DND-41 (cell line): ENCODE measurements at regions not wholly inside any gene's neighbourhood (a gene's known extent, or its start where the extent isn't known, plus 50 kb on each side); places are given as distances from the start of the nearest gene placed in this dataset.

Source experiments
- CTCF ChIP-seq: IDR thresholded peaks from 2 replicates; pipeline ENCODE4 v1.5.1; 2012; ENCODE audit warnings: borderline replicate concordance, low read length, moderate library complexity, mild to moderate bottlenecking; ENCODE audit not compliant: poor library complexity, severe bottlenecking; ENCODE audit errors: extremely low read depth
- EZH2 ChIP-seq: IDR thresholded peaks from 3 replicates; pipeline ENCODE4 v1.6.1; 2012; ENCODE audit warnings: borderline replicate concordance, low read depth, mild to moderate bottlenecking, moderate library complexity, low read length, inconsistent platforms; ENCODE audit not compliant: severe bottlenecking

GRCh38 chr6:8821981-8822381 is 386.6 kb upstream of the SLC35B3 start:
- TF ChIP-seq CTCF (no peak), EZH2 (no peak)
